Kidney glomerular epithelial cell (primary cell): ENCODE measurements at regions not wholly inside any gene's neighbourhood (a gene's known extent, or its start where the extent isn't known, plus 50 kb on each side); places are given as distances from the start of the nearest gene placed in this dataset.
"Not testable (repeated sequence)": the region's sequence is repeated elsewhere in the genome, so short reads cannot be mapped to it uniquely, and the experiment has no call there.

ENCODE experiments used
- DNase-seq: peaks from one replicate; lab custom pipeline; 2025; lab: John Stamatoyannopoulos, UW

DNA sequence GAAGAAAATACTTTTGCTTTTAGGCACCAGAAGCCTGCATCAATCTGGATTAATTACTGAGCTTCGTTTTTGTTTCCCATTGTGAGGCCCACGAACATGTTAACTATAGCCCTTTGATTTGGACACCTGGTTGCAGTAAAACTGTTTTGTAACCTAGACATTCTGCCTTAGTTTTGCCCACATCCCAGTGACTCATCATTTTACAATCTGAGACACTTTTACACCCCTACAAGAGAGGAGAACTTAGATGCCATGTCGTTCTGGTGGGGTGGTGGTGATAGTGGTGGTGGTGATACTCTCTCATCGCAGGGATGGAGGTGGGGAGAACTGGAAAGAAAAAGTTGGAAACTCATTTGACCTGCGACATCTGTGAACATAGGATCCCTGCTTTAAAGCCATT is 1257.2 kb downstream of the ADGRL3 start:
- no peak for DNase-seq

GRCh38 chr4:62455871-62456270 is 1255.7 kb downstream of the ADGRL3 start:
- no peak for DNase-seq

GRCh38 chr4:62454535-62454934 is 1254.4 kb downstream of the ADGRL3 start:
- DNase-seq, result no peak

- no peak for DNase-seq
Measured at GRCh38 chr4:62450740-62451139, 1250.6 kb downstream of the ADGRL3 start.

- no peak for DNase-seq
Measured at GRCh38 chr4:62449538-62449937, 1249.4 kb downstream of the ADGRL3 start.

GRCh38 chr4:62448911-62449310 is 1248.8 kb downstream of the ADGRL3 start:
- no peak for DNase-seq

GRCh38 chr4:62439051-62439450 is 1238.9 kb downstream of the ADGRL3 start:
- no peak for DNase-seq

GRCh38 chr4:62434921-62435320 is 1234.8 kb downstream of the ADGRL3 start:
- DNase-seq, result no peak

DNA sequence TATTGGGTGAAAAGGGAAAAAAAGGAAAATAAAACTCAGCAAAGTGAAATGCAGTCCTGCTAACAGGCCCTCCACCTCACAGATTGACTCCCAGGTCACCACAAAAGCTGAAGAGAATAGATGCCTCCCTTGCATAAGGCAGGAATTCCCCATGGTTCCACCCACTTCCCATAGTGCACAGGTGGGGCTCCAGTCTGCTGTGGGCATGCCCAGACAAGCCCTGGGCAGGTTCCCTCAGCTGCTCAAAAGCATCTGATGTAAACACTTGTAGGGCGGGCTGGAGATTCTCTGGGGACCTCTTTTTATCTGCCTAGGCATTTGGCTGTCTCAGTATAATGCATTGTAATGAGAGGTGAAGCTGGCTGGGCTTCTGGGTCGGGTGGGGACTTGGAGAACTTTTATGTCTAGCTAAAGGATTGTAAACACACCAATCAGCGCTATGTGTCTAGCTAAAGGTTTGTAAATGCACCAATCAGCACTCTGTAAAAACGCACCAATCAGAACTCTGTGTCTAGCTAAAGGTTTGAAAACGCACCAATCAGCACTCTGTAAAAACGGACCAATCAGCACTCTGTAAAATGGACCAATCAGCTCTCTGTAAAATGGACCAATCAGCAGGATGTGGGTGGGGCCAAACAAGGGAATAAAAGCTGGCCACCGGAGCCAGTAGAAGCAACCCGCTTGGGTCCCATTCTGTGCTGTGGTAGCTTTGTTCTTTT is 1231.5 kb downstream of the ADGRL3 start:
- not testable (repeated sequence) for DNase-seq

DNA sequence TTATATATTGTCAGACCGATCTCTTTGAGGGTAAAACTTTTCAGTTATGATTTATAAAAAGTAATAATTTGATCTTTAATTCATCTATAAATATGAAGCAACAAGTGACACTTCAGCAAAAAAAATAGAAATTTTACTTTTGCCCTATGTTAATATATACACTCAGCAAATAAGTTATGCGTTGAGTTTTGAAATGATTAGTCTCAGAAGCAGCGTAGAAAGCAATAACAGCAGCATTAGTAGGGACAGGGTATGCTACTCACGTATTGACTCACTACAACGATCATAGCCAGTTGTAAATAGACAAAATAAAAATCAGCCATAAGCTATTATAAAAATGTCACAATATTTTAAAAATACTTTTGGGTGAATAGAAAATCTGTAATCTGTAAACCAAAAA is 1229.2 kb downstream of the ADGRL3 start:
- no peak for DNase-seq

GRCh38 chr4:62415256-62415655 is 1215.1 kb downstream of the ADGRL3 start:
- no peak for DNase-seq

DNA sequence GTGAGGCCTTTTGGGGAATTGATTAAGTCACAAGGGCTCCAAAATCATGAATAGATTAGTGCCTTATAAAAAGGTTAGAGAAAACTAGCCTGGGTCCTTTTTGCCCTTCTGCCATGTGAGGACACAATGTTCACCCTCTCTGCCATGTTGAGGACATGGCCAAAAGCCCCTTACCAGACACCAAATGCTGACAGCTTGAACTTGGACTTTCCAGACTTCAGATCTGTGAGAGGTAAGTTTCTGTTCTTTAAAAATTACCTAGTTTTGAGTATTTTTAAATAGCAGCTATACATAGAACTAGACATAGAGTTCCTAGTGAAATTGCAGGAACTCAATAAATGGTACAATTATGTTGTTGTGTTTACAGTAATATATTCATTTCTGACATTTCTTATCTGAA is 1214.4 kb downstream of the ADGRL3 start:
- no peak for DNase-seq

- DNase-seq, result no peak
Measured at GRCh38 chr4:62410371-62411003, 1210.4 kb downstream of the ADGRL3 start.

DNA sequence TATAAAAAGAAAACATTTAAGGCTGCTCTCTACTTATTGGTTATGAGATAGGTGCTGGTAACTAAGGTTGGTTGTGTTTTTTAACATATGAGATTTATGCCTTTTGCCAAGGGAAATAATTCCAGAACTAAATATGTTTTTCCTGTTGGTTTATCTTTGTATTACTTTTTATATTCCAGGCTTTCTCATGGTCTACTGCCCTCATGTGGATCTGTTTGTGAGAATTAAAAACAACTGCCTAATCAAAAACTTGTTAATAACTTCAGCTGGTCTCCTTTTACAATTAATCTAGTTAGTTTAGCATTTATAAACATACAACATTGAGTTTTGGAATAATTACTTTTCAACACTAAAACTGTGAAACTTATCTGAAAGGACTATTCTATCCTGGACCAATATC is 1208.3 kb downstream of the ADGRL3 start:
- no peak for DNase-seq

GRCh38 chr4:62407534-62407933 is 1207.4 kb downstream of the ADGRL3 start:
- no peak for DNase-seq

DNA sequence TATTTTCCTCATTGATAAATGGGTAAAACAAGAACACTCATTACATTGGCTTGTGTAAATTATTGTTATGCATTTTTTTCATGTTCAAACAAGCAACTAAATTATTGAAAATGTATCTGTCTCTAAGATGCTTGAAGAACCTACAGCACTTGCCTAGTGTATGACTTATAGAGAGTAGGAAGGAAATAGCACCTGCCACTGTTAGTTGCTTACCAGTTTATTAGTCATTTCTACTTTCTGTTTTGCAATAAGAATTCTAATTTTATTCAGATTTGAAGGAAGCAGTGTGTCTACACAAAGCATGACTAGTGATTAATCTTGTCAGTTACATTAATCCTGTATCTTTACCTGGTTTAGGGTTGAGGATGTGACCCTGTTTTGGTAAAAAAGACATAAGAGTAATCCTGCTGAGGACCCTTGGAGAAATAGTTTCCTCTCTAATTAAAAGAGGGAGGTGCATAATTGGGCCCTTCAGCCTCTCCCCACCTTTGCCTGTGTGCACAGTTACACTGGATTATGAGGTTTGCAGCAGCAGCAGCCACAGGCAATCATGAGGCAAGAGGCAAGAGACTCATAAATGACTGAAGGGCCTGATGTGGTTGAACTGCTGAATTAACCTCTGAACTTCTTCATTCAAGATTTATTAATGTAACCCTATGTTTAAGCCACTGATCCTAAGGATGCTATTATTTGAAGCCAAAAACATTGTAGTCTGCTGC is 1202.1 kb downstream of the ADGRL3 start:
- no peak for DNase-seq

DNA sequence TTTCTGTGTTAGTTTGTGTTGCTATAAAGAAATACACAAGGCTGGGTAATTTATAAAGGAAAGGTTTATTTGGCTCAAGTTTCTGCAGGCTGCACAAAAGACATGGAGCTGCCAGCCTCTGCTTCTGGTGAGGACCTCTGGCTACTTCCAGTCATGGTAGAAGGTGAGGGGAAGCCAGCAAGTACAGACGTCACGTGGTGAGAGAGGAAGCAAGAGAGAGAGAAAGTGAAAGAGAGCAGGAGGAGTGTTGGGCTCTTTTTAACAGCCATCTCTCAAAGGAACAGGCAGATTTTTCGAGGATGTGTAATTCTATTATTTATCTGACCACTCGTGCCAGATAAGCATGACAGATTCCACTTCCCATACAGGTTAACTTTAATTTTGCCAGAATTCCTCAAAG is 1199.1 kb downstream of the ADGRL3 start:
- no peak for DNase-seq

GRCh38 chr4:62398318-62398717 is 1198.2 kb downstream of the ADGRL3 start:
- no peak for DNase-seq

GRCh38 chr4:62394766-62395165 is 1194.6 kb downstream of the ADGRL3 start:
- no peak for DNase-seq

DNA sequence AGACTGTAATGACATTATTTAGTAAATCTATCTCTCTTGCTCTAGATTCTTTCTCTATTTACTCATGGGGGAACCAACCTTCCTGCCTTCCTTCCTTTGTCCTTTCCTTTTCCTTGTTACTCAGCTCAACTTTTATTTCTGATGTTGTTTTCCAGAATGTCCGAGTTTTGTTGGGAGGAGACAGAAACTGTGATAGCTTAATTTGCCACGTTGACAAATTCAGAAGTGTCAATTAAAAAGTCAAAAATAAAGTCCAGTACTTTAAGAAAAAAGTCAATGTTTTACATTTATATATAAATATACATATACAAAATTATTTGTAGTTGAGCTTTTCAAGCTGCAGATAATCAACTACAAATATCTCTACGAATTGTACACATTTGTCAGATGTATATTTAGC is 1187.7 kb downstream of the ADGRL3 start:
- no peak for DNase-seq

- no peak for DNase-seq
Measured at GRCh38 chr4:62377700-62378099, 1177.6 kb downstream of the ADGRL3 start.

DNA sequence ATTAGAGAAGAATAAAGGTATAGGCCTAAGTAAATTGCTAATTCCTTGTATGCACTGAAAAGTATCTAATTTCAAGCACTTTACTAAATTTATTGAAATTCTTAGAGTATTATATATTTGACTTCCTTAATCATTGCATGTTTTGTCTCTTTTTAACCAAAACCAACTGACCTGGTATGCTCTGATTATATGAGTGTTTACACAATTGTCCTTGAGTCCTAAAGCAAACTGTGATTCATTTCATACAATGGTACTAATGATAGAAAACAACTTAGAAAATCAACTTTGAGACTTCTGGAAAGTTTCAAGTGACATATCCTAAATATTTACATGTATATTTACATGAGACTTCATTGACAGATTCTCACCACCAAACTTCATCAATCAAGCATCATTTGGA is 1177.1 kb downstream of the ADGRL3 start:
- no peak for DNase-seq

DNA sequence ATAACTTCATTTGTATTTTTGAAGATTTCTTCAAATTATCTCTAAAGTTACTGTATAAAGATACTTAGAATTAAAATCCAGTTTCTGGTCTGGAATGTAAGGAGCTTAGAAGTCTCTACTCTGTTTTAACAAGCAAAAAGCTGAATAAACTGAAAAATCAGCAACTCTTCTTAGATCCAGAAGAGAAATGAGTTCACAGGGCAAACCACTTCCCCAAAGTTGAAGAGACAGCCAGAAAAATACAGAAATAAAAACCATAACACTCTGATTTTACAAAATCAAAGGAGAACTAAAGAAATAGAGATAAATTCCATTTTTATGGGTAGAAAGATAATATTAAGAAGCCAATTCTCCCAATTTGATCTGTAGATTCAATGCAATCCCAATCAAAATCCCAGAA is 1166.8 kb downstream of the ADGRL3 start:
- no peak for DNase-seq
